GM18499 (cell line): ENCODE measurements at regions not wholly inside any gene's neighbourhood (a gene's known extent, or its start where the extent isn't known, plus 50 kb on each side); places are given as distances from the start of the nearest gene placed in this dataset.
"Not testable (repeated sequence)": the region's sequence is repeated elsewhere in the genome, so short reads cannot be mapped to it uniquely, and the experiment has no call there.

Experiments
- ATAC-seq: cut with Tn5 transposase; IDR thresholded peaks from one replicate; pipeline ENCODE4 v1.9.1; 2021; ENCODE audit warnings: moderate number of reproducible peaks; ENCODE audit not compliant: insufficient read depth, unreplicated experiment

DNA sequence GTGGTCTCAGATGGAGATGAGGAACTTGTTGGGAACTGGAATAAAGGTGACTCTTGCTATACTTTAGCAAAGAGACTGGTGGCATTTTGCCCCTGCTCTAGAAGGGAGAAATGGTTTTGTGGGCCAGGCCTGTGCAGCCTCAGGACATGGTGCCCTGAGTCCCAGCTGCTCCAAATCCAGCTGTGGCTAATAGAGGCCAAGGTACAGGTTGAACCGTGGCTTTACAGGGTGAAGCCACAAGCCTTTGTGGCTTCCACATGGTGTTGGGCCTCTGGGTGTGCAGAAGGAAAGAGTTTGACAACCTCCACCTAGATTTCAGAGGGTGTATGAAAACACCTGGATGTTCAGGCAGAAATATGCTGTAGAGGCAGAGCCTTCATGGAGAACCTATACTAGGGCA, 586.0 kb downstream of the FLRT2 start:
- no peak for ATAC-seq

DNA sequence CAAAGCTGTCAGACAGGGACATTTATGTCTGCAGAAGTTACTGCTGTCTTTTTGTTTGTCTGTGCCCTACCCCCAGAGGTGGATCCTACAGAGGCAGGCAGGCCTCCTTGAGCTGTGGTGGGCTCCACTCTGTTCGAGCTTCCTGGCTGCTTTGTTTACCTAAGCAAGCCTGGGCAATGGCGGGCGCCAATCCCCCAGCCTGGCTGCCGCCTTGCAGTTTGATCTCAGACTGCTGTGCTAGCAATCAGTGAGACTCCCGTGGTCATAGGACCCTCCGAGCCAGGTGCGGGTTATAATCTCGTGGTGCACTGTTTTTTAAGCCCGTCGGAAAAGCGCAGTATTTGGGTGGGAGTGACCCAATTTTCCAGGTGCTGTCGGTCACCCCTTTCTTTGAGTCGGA, 580.9 kb downstream of the FLRT2 start:
- not testable (repeated sequence) for ATAC-seq

DNA sequence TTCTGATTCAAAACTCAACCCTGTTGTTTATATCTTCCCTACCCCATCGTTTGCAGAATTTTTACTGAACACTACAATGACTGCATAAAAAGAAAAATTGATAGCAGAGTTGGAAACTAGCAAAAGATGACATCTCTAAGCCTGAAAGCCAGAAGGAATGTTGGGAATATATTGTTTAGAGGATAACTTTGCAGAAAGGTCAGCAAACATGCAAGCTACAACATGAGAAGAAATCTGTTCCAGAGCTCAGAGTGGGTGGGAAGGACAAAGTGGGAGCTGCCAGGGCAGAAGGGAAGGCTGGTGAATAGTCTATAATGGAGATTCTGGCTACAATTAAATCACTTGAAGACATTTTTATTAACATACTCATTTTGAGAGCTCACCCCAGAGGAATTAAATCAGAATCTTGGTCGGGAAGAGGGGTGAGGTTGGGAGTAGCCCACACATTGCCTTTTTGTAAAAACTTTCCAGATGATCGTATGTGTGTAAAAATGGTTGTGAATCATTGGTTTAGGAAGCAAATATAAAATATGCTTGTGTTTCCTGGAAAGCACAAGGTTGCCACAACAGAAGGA, 574.8 kb downstream of the FLRT2 start:
- ATAC-seq = no peak

GRCh38 chr14:86094512-86094911, 564.6 kb downstream of the FLRT2 start:
- no peak for ATAC-seq

GRCh38 chr14:86091811-86092210, 561.9 kb downstream of the FLRT2 start:
- no peak for ATAC-seq

- ATAC-seq = no peak
Measured at GRCh38 chr14:86088156-86088555, 558.2 kb downstream of the FLRT2 start.

GRCh38 chr14:86087377-86087776, 557.4 kb downstream of the FLRT2 start:
- no peak for ATAC-seq

- no peak for ATAC-seq
Measured at GRCh38 chr14:86086962-86087361, 557.0 kb downstream of the FLRT2 start.

- ATAC-seq = no peak
Measured at GRCh38 chr14:86084097-86084496, 554.2 kb downstream of the FLRT2 start.

DNA sequence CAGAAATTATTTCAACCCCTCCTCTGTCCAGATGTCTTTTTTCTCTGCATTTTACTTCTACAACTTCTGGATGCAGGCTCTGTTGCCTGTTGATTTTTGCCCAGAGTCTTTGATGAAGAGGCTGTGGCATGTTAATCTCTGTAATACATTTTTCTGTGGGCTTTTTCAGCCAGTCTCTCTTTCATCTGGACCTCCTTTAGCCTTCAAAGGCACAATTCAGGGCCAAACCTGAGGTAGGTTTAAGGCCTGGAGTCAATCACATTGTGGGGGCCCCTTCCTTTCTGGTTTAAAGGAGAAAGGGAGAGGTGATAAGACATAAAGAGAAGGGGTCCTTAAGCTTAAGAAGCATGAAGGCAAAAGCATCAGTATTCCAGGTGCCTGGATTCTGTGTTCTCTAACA, 553.7 kb downstream of the FLRT2 start:
- ATAC-seq = no peak

DNA sequence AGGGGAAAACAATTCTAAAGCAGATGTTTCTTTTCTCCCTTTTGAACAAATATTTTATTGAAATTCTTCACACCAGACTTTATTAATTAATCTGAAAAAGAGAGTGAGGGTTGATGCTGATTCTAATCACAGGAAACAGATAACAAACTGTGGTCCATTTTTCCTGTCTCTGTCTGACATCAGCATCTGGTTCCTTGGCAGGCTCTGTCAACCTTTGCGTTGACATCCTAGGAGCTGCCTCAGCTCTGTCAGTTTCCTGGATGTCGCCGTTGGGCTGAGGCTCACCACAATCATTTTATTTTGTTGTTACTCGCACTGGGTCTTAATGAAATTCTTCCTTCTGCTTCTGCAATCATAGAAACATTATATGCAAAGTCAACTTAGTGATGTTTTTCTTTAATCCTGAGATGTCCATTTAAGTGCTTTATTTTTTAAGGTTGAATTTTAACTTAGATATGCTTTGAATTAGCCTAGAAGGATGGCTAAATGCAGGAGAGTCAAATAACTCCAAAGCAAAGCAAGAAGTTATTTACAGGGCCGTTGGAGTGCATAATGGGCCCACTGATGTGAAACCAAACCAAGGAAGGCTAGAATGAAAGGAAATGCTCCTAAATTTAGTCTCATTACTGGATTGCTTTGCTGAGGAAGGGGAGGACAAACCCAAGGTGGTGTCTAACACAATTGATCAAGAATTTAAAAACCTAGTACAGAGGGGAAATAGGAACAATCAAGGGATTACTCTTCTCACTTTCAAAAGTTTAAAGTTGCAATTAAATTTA, 542.4 kb downstream of the FLRT2 start:
- ATAC-seq = no peak

GRCh38 chr14:86066651-86067050, 536.7 kb downstream of the FLRT2 start:
- no peak for ATAC-seq

- no peak for ATAC-seq
Measured at GRCh38 chr14:86065407-86065806, 535.5 kb downstream of the FLRT2 start.

DNA sequence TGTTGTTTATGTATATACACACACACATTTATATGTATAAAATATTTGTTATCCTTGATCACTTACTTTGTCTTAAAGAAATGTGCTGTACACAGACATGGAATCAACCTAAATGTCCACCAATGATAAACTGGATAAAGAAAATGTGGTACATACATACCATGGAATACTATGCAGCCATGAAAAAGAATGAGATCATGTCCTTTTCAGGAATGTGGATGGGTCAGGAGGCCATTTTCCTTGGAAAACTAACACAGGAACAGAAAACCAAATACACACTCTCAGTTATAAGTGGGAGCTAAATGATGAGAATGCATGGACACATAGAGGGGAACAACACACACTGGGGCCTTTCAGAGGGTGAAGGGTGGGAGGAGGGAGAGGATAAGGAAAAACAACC, 534.7 kb downstream of the FLRT2 start:
- ATAC-seq = not testable (repeated sequence)

DNA sequence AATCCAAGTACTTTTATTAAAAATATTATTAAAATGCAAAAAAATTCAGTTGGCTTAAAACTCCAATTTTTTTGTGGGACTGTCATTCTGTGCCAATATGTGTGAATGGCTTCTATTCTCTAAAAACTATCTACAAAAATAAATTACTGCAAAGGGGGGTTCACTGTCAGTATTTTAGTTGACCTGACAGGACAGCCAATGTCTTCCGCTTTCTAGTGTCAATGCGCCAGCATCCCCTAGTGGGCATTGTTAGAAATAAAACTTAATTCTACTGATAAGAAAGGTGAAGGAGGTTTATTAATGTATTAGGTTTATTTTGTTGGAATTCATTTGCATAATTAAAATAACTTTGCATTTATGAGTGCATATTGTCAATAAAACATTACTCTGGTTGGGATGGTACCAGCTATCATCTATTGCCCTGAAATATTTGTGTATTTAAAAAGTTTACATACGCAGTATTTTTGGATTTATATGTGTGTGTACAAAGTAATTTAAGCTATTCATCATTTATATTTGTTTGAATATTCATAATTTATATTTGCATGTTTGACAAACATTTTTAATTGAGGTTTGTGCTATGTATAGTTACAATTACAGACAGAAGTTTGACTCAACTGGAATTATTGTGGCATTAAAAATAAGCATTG, 527.2 kb downstream of the FLRT2 start:
- ATAC-seq = no peak

- ATAC-seq = no peak
Measured at GRCh38 chr14:86055512-86056075, 525.6 kb downstream of the FLRT2 start.

DNA sequence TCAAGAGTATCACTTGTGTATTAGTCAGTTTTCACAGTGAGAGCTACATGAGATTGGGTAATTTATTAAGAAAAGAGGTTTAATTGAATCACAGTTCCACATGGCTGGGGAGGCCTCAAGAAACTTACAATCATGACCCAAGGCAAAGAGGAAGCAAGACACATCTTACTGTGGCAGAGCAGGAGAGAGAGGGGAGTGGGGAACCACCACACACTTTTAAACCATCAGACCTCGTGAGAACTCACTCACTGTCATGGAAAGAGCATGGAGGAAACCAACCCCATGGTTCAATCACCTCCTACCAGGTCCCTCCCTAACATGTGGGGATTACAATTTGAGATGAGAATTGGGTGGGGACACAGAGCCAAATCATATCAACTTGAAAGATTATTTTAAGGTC, 522.9 kb downstream of the FLRT2 start:
- no peak for ATAC-seq

DNA sequence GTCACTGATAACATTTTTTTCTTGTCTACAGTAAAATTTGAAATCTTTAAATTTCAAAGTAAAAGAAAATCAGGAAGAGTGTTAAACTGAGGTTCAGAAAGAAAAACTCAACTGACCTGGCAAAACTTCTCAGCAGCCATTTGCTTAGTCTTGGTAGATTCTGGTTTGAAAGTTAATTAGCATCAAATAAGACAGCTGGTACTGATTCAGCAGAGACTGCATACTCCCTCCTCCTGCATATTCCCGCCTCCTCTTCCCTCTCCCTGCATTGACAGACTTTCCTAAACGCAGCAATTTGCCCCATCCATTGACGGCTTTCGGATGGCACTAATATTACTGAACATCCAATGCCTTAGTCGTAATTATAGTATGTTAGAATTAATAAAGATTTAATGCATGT, 520.8 kb downstream of the FLRT2 start:
- ATAC-seq = no peak

DNA sequence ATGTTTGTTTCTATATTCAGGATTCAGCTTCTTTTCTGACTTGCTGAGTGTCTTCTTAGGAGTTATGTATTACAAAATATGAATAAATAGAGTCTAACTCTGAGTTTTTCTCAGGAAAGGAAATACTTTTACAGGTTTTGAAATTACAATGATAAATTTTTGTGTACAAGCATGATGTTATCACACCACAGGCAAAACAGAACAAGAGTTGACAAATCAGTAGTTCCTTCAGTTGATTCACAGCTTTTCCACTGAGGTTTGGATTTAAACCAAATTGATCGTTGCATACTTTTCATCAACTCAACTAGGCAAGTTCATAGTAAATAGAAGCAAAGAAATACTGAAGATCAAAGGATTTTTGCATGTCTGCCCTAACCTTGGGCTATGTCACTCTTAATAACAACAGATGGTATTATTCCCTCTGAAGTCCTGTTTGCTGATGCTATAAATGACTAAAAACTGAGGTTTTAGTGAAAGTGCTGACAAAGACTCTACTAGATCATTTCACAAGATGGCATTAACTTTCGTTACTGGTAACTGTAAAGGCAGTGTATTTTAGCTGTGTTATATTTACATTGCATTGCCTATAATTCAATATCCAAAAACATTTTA, 520.2 kb downstream of the FLRT2 start:
- ATAC-seq = no peak

- ATAC-seq = no peak
Measured at GRCh38 chr14:86039176-86039575, 509.2 kb downstream of the FLRT2 start.
